ENCODE measurements at regions not wholly inside any gene's neighbourhood (a gene's known extent, or its start where the extent isn't known, plus 50 kb on each side); places are given as distances from the start of the nearest gene placed in this dataset.

- TF ChIP-seq CTCF (IDR thresholded peaks at IDR 0.05; ENCODE audit: insufficient read depth, low read length) = no peak
- TF ChIP-seq POLR2AphosphoS5 (IDR thresholded peaks at IDR 0.05; ENCODE audit: low read depth) = no peak
- no peak for TF ChIP-seq REST (IDR thresholded peaks at IDR 0.05; ENCODE audit: insufficient replicate concordance, low read depth)
- TF ChIP-seq GABPA (IDR thresholded peaks at IDR 0.05; ENCODE audit: low read depth) = no peak
Observed at GRCh38 chr22:48441553-48441850, 1386.2 kb downstream of the BRD1 start.

Data from HL-60 (cell line).